ENCODE measurements at regions not wholly inside any gene's neighbourhood (a gene's known extent, or its start where the extent isn't known, plus 50 kb on each side); places are given as distances from the start of the nearest gene placed in this dataset.
"Not testable (repeated sequence)": the region's sequence is repeated elsewhere in the genome, so short reads cannot be mapped to it uniquely, and the experiment has no call there.

- 97% methylated on average over 32 of the region's 32 CpGs for WGBS
- not testable (repeated sequence) for H3K27me3 ChIP-seq (ENCODE audit: control insufficient read depth in 2 of 2, insufficient read depth in 1 of 2, low read length in 1 of 2); H3K27ac ChIP-seq (ENCODE audit: low read depth in 1 of 2, low read length in 1 of 2); H3K36me3 ChIP-seq (ENCODE audit: control insufficient read depth in 2 of 2, insufficient read depth in 2 of 2, low read length in 1 of 2); H3K4me1 ChIP-seq (ENCODE audit: control insufficient read depth in 2 of 2, insufficient read depth in 2 of 2, low read length in 2 of 2); H3K9me3 ChIP-seq (ENCODE audit: control insufficient read depth in 2 of 2, insufficient read depth in 1 of 2, low read length in 1 of 2); DNase-seq (ENCODE audit: low read depth in 6 of 9, low spot score in 9 of 9); H3K4me3 ChIP-seq (ENCODE audit: low read length in 2 of 2)
These were observed 201.7 kb upstream of the GALNT2 start for GRCh38 chr1:229865321-229865720.

DNA sequence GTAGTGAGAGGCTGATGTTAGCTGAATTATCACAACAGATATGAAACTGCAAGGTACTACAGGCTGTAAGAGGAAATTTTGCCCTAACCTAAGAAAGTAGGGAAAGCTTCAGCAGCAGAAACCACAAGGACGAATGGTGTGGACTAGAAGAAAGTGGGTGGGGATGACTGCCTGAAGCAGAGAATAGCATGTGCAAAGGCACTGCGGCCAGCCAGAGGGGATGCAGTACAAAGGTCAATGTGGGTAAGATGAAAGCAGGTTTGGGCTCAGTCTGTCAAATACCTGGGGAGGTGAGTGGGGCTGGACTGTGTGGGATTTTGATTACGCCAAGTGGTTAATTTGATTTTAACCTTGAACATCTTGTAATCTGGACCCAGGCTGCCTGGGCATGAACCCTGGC is 199.3 kb upstream of the GALNT2 start:
- Histone ChIP-seq H3K4me1 (ENCODE audit: control insufficient read depth in 2 of 2, insufficient read depth in 2 of 2, low read length in 2 of 2) (no peaks in the 10 kb centered on the region), H3K4me3 (ENCODE audit: low read length in 2 of 2) (no peak overlapping the region), H3K27me3 (ENCODE audit: control insufficient read depth in 2 of 2, insufficient read depth in 1 of 2, low read length in 1 of 2) (peaks cover 0 to 2% of the 10 kb centered on the region in 2 donors), H3K9me3 (ENCODE audit: control insufficient read depth in 2 of 2, insufficient read depth in 1 of 2, low read length in 1 of 2) (peaks cover 0 to 2% of the 10 kb centered on the region in 2 donors), H3K27ac (ENCODE audit: low read depth in 1 of 2, low read length in 1 of 2) (no peak overlapping the region), H3K36me3 (ENCODE audit: control insufficient read depth in 2 of 2, insufficient read depth in 2 of 2, low read length in 1 of 2) (no peaks in the 10 kb centered on the region)
- no peak for DNase-seq (ENCODE audit: low read depth in 6 of 9, low spot score in 9 of 9)
- WGBS, result 97% methylated on average over 3 of the region's 3 CpGs

GRCh38 chr1:229869240-229869639 is 197.8 kb upstream of the GALNT2 start:
- Histone ChIP-seq H3K27me3 (ENCODE audit: control insufficient read depth in 2 of 2, insufficient read depth in 1 of 2, low read length in 1 of 2) (peaks cover 0 to 2% of the 10 kb centered on the region in 2 donors), H3K4me3 (ENCODE audit: low read length in 2 of 2) (no peak overlapping the region), H3K27ac (ENCODE audit: low read depth in 1 of 2, low read length in 1 of 2) (no peak overlapping the region), H3K36me3 (ENCODE audit: control insufficient read depth in 2 of 2, insufficient read depth in 2 of 2, low read length in 1 of 2) (no peaks in the 10 kb centered on the region), H3K9me3 (ENCODE audit: control insufficient read depth in 2 of 2, insufficient read depth in 1 of 2, low read length in 1 of 2) (peaks cover 0 to 2% of the 10 kb centered on the region in 2 donors), H3K4me1 (ENCODE audit: control insufficient read depth in 2 of 2, insufficient read depth in 2 of 2, low read length in 2 of 2) (peaks cover 0 to 7% of the 10 kb centered on the region in 2 donors)
- DNase-seq (ENCODE audit: low read depth in 6 of 9, low spot score in 9 of 9), result no peak
- WGBS, result 95% methylated on average over 1 of the region's 1 CpG

DNA sequence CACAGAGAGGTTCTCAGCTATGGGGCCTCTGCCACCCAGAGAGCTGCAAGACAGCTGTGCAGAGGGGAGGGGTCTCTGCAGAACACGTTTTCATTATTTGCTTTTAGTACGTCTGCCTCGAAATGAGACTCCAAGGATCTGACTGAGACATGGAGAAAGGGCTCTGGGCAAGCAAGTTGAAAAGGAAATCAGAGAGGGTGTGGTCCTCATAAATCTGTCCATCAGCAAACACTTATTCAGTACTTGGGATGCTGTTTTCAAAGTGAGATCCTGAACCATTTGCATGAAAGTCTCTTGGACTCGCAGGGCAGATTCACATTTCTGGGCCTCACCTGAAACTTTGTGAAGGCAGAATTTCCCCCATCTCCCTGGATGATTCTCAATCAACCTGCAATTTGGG is 197.4 kb upstream of the GALNT2 start:
- WGBS, result 91% methylated on average over 4 of the region's 4 CpGs
- no peak overlapping the region for H3K4me3 ChIP-seq (ENCODE audit: low read length in 2 of 2)
- H3K27me3 ChIP-seq (ENCODE audit: control insufficient read depth in 2 of 2, insufficient read depth in 1 of 2, low read length in 1 of 2), result peaks cover 0 to 2% of the 10 kb centered on the region in 2 donors
- H3K9me3 ChIP-seq (ENCODE audit: control insufficient read depth in 2 of 2, insufficient read depth in 1 of 2, low read length in 1 of 2), result peaks cover 0 to 2% of the 10 kb centered on the region in 2 donors
- H3K4me1 ChIP-seq (ENCODE audit: control insufficient read depth in 2 of 2, insufficient read depth in 2 of 2, low read length in 2 of 2), result peaks cover 2 to 11% of the 10 kb centered on the region in 2 donors
- no peak for DNase-seq (ENCODE audit: low read depth in 6 of 9, low spot score in 9 of 9)
- no peaks in the 10 kb centered on the region for H3K36me3 ChIP-seq (ENCODE audit: control insufficient read depth in 2 of 2, insufficient read depth in 2 of 2, low read length in 1 of 2)
- H3K27ac ChIP-seq (ENCODE audit: low read depth in 1 of 2, low read length in 1 of 2), result no peak overlapping the region

- 96% methylated on average over 2 of the region's 2 CpGs for WGBS
- no peak for DNase-seq (ENCODE audit: low read depth in 6 of 9, low spot score in 9 of 9)
- Histone ChIP-seq H3K27ac (ENCODE audit: low read depth in 1 of 2, low read length in 1 of 2) (no peak overlapping the region), H3K4me1 (ENCODE audit: control insufficient read depth in 2 of 2, insufficient read depth in 2 of 2, low read length in 2 of 2) (peaks cover 5 to 18% of the 10 kb centered on the region in 2 donors), H3K36me3 (ENCODE audit: control insufficient read depth in 2 of 2, insufficient read depth in 2 of 2, low read length in 1 of 2) (no peaks in the 10 kb centered on the region), H3K9me3 (ENCODE audit: control insufficient read depth in 2 of 2, insufficient read depth in 1 of 2, low read length in 1 of 2) (peaks cover 0 to 2% of the 10 kb centered on the region in 2 donors), H3K27me3 (ENCODE audit: control insufficient read depth in 2 of 2, insufficient read depth in 1 of 2, low read length in 1 of 2) (peaks cover 0 to 2% of the 10 kb centered on the region in 2 donors), H3K4me3 (ENCODE audit: low read length in 2 of 2) (no peak overlapping the region)
These were observed 196.7 kb upstream of the GALNT2 start for GRCh38 chr1:229870381-229870780.

DNA sequence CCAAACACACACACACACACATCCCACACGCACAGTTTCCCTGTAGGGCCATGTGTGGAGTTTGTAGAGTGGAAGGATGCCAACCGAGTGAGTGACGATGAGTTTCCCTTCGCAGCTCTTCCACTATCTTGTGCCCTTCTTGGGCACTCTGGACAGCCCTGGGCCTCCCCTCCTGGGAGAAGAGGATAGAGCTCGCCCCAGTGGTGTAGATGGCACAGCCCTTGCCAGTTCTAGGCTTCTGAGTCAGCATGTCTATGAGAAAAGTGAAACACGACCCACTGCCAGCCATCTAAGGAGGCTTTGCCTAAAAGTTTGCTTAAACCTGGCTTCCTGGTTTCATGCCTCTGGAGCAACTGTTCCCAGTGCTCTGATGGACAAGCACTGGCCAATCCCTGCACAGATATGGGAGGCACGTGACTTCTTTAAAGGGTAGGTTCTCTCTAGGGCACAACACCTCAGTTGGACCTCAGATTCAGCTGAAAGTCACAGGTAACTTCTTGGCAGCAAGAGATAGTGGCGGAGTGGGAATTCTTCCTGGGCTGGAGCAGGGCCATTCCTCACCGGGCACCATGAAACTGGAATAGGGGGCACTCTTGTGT is 195.9 kb upstream of the GALNT2 start:
- Histone ChIP-seq H3K27ac (ENCODE audit: low read depth in 1 of 2, low read length in 1 of 2) (no peak overlapping the region), H3K4me3 (ENCODE audit: low read length in 2 of 2) (no peak overlapping the region), H3K9me3 (ENCODE audit: control insufficient read depth in 2 of 2, insufficient read depth in 1 of 2, low read length in 1 of 2) (peaks cover 0 to 2% of the 10 kb centered on the region in 2 donors), H3K4me1 (ENCODE audit: control insufficient read depth in 2 of 2, insufficient read depth in 2 of 2, low read length in 2 of 2) (peaks cover 5 to 20% of the 10 kb centered on the region in 2 donors), H3K27me3 (ENCODE audit: control insufficient read depth in 2 of 2, insufficient read depth in 1 of 2, low read length in 1 of 2) (peaks cover 0 to 2% of the 10 kb centered on the region in 2 donors), H3K36me3 (ENCODE audit: control insufficient read depth in 2 of 2, insufficient read depth in 2 of 2, low read length in 1 of 2) (no peaks in the 10 kb centered on the region)
- no peak for DNase-seq (ENCODE audit: low read depth in 6 of 9, low spot score in 9 of 9)
- 95% methylated on average over 9 of the region's 9 CpGs for WGBS

GRCh38 chr1:229874136-229874535 is 192.9 kb upstream of the GALNT2 start:
- no peak for DNase-seq (ENCODE audit: low read depth in 6 of 9, low spot score in 9 of 9)
- WGBS, result 91% methylated on average over 3 of the region's 3 CpGs

DNA sequence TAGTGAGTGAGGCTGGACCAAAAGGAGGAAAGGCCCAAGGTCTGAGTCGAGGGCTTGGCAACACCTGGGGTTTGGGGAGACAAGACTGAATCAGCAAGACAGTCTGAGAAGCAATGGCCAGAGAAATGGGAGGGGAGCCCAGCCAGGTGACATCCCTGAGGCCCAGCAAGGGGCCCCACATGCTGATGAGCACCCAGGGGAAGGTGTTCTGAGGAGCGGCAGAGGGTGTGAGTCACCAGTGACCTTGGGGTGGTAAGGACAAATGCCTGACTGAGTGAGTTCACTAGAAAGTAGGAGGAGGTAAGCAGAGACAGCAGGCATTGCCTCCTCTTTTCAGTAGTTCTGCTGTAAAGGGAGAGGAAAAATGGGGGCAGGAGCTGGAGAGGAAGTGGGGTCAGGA is 192.4 kb upstream of the GALNT2 start:
- peaks cover 0 to 2% of the 10 kb centered on the region in 2 donors for H3K9me3 ChIP-seq (ENCODE audit: control insufficient read depth in 2 of 2, insufficient read depth in 1 of 2, low read length in 1 of 2)
- H3K36me3 ChIP-seq (ENCODE audit: control insufficient read depth in 2 of 2, insufficient read depth in 2 of 2, low read length in 1 of 2), result no peaks in the 10 kb centered on the region
- H3K4me1 ChIP-seq (ENCODE audit: control insufficient read depth in 2 of 2, insufficient read depth in 2 of 2, low read length in 2 of 2), result peaks cover 5 to 22% of the 10 kb centered on the region in 2 donors
- H3K4me3 ChIP-seq (ENCODE audit: low read length in 2 of 2), result no peak overlapping the region
- no peak for DNase-seq (ENCODE audit: low read depth in 6 of 9, low spot score in 9 of 9)
- H3K27ac ChIP-seq (ENCODE audit: low read depth in 1 of 2, low read length in 1 of 2), result no peak overlapping the region
- peaks cover 0 to 2% of the 10 kb centered on the region in 2 donors for H3K27me3 ChIP-seq (ENCODE audit: control insufficient read depth in 2 of 2, insufficient read depth in 1 of 2, low read length in 1 of 2)
- 88% methylated on average over 2 of the region's 2 CpGs for WGBS

More at GRCh38 chr1:229874136-229874535, 192.9 kb upstream of the GALNT2 start:
- Histone ChIP-seq H3K4me1 (ENCODE audit: control insufficient read depth in 2 of 2, insufficient read depth in 2 of 2, low read length in 2 of 2) (peaks cover 5 to 20% of the 10 kb centered on the region in 2 donors), H3K4me3 (ENCODE audit: low read length in 2 of 2) (no peak overlapping the region), H3K36me3 (ENCODE audit: control insufficient read depth in 2 of 2, insufficient read depth in 2 of 2, low read length in 1 of 2) (no peaks in the 10 kb centered on the region), H3K27me3 (ENCODE audit: control insufficient read depth in 2 of 2, insufficient read depth in 1 of 2, low read length in 1 of 2) (peaks cover 0 to 2% of the 10 kb centered on the region in 2 donors), H3K9me3 (ENCODE audit: control insufficient read depth in 2 of 2, insufficient read depth in 1 of 2, low read length in 1 of 2) (peaks cover 0 to 2% of the 10 kb centered on the region in 2 donors), H3K27ac (ENCODE audit: low read depth in 1 of 2, low read length in 1 of 2) (no peak overlapping the region)

- peaks cover 5 to 26% of the 10 kb centered on the region in 2 donors for H3K4me1 ChIP-seq (ENCODE audit: control insufficient read depth in 2 of 2, insufficient read depth in 2 of 2, low read length in 2 of 2)
- H3K4me3 ChIP-seq (ENCODE audit: low read length in 2 of 2), result no peak overlapping the region
- no peak overlapping the region for H3K27ac ChIP-seq (ENCODE audit: low read depth in 1 of 2, low read length in 1 of 2)
- peaks cover 0 to 2% of the 10 kb centered on the region in 2 donors for H3K9me3 ChIP-seq (ENCODE audit: control insufficient read depth in 2 of 2, insufficient read depth in 1 of 2, low read length in 1 of 2)
- no peaks in the 10 kb centered on the region for H3K36me3 ChIP-seq (ENCODE audit: control insufficient read depth in 2 of 2, insufficient read depth in 2 of 2, low read length in 1 of 2)
- peak in 3 of 9 donors; percentile 15 to 31 (median 28) for DNase-seq (ENCODE audit: low read depth in 6 of 9, low spot score in 9 of 9)
- WGBS, result 86% methylated on average over 4 of the region's 4 CpGs
- H3K27me3 ChIP-seq (ENCODE audit: control insufficient read depth in 2 of 2, insufficient read depth in 1 of 2, low read length in 1 of 2), result peaks cover 0 to 2% of the 10 kb centered on the region in 2 donors
These were observed 192.0 kb upstream of the GALNT2 start for GRCh38 chr1:229875086-229875485.

All from thymus (tissue), 11 donors.